ENCODE measurements at regions not wholly inside any gene's neighbourhood (a gene's known extent, or its start where the extent isn't known, plus 50 kb on each side); places are given as distances from the start of the nearest gene placed in this dataset.

- no peak for DNase-seq (ENCODE audit: low read depth, low spot score)
- peaks cover 4% of the 10 kb centered on the region for H3K4me1 Mint-ChIP-seq
- no peaks in the 10 kb centered on the region for H3K36me3 Mint-ChIP-seq (ENCODE audit: low read depth)
- peaks cover 3% of the 10 kb centered on the region for H3K27me3 Mint-ChIP-seq (ENCODE audit: low read depth)
- no peak overlapping the region for H3K27ac Mint-ChIP-seq (ENCODE audit: unreplicated experiment)
- H3K9me3 Mint-ChIP-seq = no peaks in the 10 kb centered on the region
- TF ChIP-seq CTCF (conservative IDR thresholded peaks at IDR 0.05) = no peak
- no peak overlapping the region for H3K4me3 Mint-ChIP-seq
Measured at GRCh38 chr22:48093981-48094380, 1331.5 kb downstream of the TBC1D22A start.

DNA sequence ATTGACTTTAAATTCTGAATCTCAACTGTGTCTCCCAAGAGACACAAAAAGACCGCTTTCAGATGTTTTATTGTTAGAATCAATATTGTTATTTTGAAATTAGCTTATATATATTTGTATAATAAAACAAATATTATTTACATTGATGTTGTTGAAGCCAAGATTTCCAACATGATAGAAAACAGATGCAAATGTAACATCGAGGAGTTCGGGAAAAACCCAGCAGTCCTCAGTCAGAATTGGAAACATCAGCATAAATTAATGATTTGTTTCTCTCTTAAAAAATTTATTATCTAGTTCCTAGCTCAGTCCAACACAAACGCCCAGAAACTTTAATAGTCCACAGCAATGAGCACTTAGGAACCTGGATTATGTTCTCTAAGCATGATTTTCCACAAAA, 1330.4 kb downstream of the TBC1D22A start:
- H3K4me3 Mint-ChIP-seq = no peak overlapping the region
- peaks cover 4% of the 10 kb centered on the region for H3K4me1 Mint-ChIP-seq
- no peak for TF ChIP-seq CTCF (conservative IDR thresholded peaks at IDR 0.05)
- H3K27ac Mint-ChIP-seq (ENCODE audit: unreplicated experiment) = no peak overlapping the region
- no peaks in the 10 kb centered on the region for H3K9me3 Mint-ChIP-seq
- no peaks in the 10 kb centered on the region for H3K36me3 Mint-ChIP-seq (ENCODE audit: low read depth)
- peaks cover 3% of the 10 kb centered on the region for H3K27me3 Mint-ChIP-seq (ENCODE audit: low read depth)
- DNase-seq (ENCODE audit: low read depth, low spot score) = no peak

- Mint-ChIP-seq H3K9me3 (no peaks in the 10 kb centered on the region), H3K27ac (ENCODE audit: unreplicated experiment) (no peak overlapping the region), H3K4me3 (no peak overlapping the region), H3K36me3 (ENCODE audit: low read depth) (no peaks in the 10 kb centered on the region), H3K27me3 (ENCODE audit: low read depth) (peaks cover 3% of the 10 kb centered on the region), H3K4me1 (peaks cover 4% of the 10 kb centered on the region)
- no peak for TF ChIP-seq CTCF (conservative IDR thresholded peaks at IDR 0.05)
- no peak for DNase-seq (ENCODE audit: low read depth, low spot score)
Measured at GRCh38 chr22:48091656-48092223, 1329.3 kb downstream of the TBC1D22A start.

DNA sequence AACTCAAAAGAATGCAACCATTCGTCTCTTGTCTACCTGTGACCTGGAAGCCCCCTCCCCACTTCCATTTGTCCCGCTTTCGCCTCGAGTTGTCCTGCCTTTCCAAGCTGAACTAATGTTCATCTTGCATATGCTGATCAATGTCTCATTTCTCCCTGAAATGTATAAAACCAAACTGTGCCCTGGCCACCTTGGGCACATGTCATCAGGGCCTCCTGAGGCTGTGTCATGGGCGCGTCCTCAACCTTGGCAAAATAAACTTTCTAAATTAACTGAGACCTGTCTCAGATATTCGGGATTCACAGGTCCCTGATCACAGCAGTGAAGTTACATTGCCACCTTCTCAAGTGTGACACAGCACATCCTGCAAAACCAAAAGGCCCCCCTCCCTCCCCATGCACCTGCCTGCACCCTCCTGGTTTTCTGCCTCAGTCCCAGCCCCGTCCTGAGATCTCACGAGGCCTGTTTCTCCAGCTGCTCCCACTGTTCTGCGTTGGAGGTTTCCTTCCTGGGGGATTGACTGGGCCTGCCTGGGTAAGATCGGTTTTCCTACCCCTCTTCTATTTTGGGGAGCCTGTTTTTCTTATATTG, 1328.7 kb downstream of the TBC1D22A start:
- peaks cover 3% of the 10 kb centered on the region for H3K27me3 Mint-ChIP-seq (ENCODE audit: low read depth)
- H3K4me3 Mint-ChIP-seq = no peak overlapping the region
- H3K9me3 Mint-ChIP-seq = no peaks in the 10 kb centered on the region
- DNase-seq (ENCODE audit: low read depth, low spot score) = no peak
- peaks cover 4% of the 10 kb centered on the region for H3K4me1 Mint-ChIP-seq
- TF ChIP-seq CTCF (conservative IDR thresholded peaks at IDR 0.05) = no peak
- no peak overlapping the region for H3K27ac Mint-ChIP-seq (ENCODE audit: unreplicated experiment)
- no peaks in the 10 kb centered on the region for H3K36me3 Mint-ChIP-seq (ENCODE audit: low read depth)

DNA sequence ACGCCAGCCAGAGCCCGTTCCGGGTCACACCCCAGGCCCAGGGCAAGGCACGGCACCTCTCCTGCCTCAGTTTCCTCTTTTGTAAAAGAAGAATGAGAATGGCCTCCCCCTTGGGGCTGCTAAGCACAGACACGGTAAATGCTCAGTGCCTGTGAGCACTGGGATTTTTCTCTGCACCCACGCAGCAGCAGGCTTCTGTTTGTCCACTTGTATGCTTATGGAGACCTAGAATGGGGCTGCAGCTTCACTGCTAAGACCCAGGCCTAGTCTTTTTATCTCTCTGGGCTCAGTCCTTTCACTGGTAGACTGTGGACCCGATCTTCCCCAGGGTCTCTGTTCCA, 1327.9 kb downstream of the TBC1D22A start:
- peaks cover 4% of the 10 kb centered on the region for H3K4me1 Mint-ChIP-seq
- H3K27me3 Mint-ChIP-seq (ENCODE audit: low read depth) = peaks cover 2% of the 10 kb centered on the region
- H3K4me3 Mint-ChIP-seq = no peak overlapping the region
- no peak for DNase-seq (ENCODE audit: low read depth, low spot score)
- no peak overlapping the region for H3K27ac Mint-ChIP-seq (ENCODE audit: unreplicated experiment)
- H3K9me3 Mint-ChIP-seq = no peaks in the 10 kb centered on the region
- no peaks in the 10 kb centered on the region for H3K36me3 Mint-ChIP-seq (ENCODE audit: low read depth)
- TF ChIP-seq CTCF (conservative IDR thresholded peaks at IDR 0.05) = no peak

Data from neural crest cell (in vitro differentiated cells).